Posterior vena cava (tissue), 2 donors: ENCODE measurements at regions not wholly inside any gene's neighbourhood (a gene's known extent, or its start where the extent isn't known, plus 50 kb on each side); places are given as distances from the start of the nearest gene placed in this dataset.

Experiments
- DNase-seq: peaks from one replicate; pipeline ENCODE4 v3.0.0-alpha.2; 2020; ENCODE audit warnings: low spot score
- intact Hi-C, 2 donors: fragments of 100-400 bp; cut with DNase I; formaldehyde crosslinking; loops; one replicate each; pipeline versions ENCODE4 v1.14.1 to v1.14.2; 2022 to 2023
- donor health status: DM: yes; HTN: yes; CAD: no.
- donor health status: DM: yes; HTN: yes; CAD: no.

- intact Hi-C loops: no loop called here
- DNase-seq: peak; percentile 62
Measured at GRCh38 chr9:113690055-113690740, 185.9 kb upstream of the ZNF618 start.

GRCh38 chr9:113692256-113692655 lies 183.9 kb upstream of the ZNF618 start:
- intact Hi-C loops: no loop called here
- DNase-seq: no peak

- intact Hi-C loops: no loop called here
- no peak for DNase-seq
Measured at GRCh38 chr9:113694912-113695311, 181.2 kb upstream of the ZNF618 start.

- intact Hi-C loops: no loop called here
- no peak for DNase-seq
Measured at GRCh38 chr9:113695440-113695851, 180.7 kb upstream of the ZNF618 start.

GRCh38 chr9:113695901-113696300 lies 180.2 kb upstream of the ZNF618 start:
- DNase-seq: no peak
- intact Hi-C loops: no loop called here

GRCh38 chr9:113701774-113702755 lies 174.0 kb upstream of the ZNF618 start:
- intact Hi-C loops: no loop called here
- DNase-seq: no peak

GRCh38 chr9:113705306-113705927 lies 170.7 kb upstream of the ZNF618 start:
- intact Hi-C loops: no loop called here
- DNase-seq: no peak

- no peak for DNase-seq
- intact Hi-C loops: loop anchor here in 1 of 2 donors (2.0 kb wide), 1 partner anchor 69 kb away; no protein-coding TSS in a partner anchor
Measured at GRCh38 chr9:113705928-113706519, 170.1 kb upstream of the ZNF618 start.

GRCh38 chr9:113707953-113708695 lies 168.0 kb upstream of the ZNF618 start:
- DNase-seq: no peak
- intact Hi-C loops: loop anchor here in 1 of 2 donors (2.0 kb wide), 1 partner anchor 67 kb away; no protein-coding TSS in a partner anchor

GRCh38 chr9:113708821-113709713 lies 167.0 kb upstream of the ZNF618 start:
- DNase-seq: no peak
- intact Hi-C loops: no loop called here

- intact Hi-C loops: no loop called here
Measured at GRCh38 chr9:113709721-113710120, 166.4 kb upstream of the ZNF618 start.

GRCh38 chr9:113711251-113711650 lies 164.9 kb upstream of the ZNF618 start:
- no peak for DNase-seq
- intact Hi-C loops: no loop called here

More at GRCh38 chr9:113709721-113710120, 166.4 kb upstream of the ZNF618 start:
- DNase-seq: no peak

GRCh38 chr9:113712053-113712452 lies 164.1 kb upstream of the ZNF618 start:
- intact Hi-C loops: no loop called here

GRCh38 chr9:113715086-113715485 lies 161.0 kb upstream of the ZNF618 start:
- DNase-seq: no peak
- intact Hi-C loops: no loop called here

More at GRCh38 chr9:113712053-113712452, 164.1 kb upstream of the ZNF618 start:
- no peak for DNase-seq

GRCh38 chr9:113719919-113720318 lies 156.2 kb upstream of the ZNF618 start:
- intact Hi-C loops: no loop called here
- DNase-seq: no peak

- no peak for DNase-seq
Measured at GRCh38 chr9:113720495-113720894, 155.6 kb upstream of the ZNF618 start.

GRCh38 chr9:113721856-113722255 lies 154.3 kb upstream of the ZNF618 start:
- DNase-seq: no peak

More at GRCh38 chr9:113720495-113720894, 155.6 kb upstream of the ZNF618 start:
- intact Hi-C loops: no loop called here

GRCh38 chr9:113724202-113724601 lies 151.9 kb upstream of the ZNF618 start:
- intact Hi-C loops: no loop called here

More at GRCh38 chr9:113721856-113722255, 154.3 kb upstream of the ZNF618 start:
- intact Hi-C loops: no loop called here

More at GRCh38 chr9:113724202-113724601, 151.9 kb upstream of the ZNF618 start:
- DNase-seq: no peak
